Activated CD4-positive, alpha-beta T cell treated with anti-CD3 and anti-CD28 coated beads for 48 hours (primary cell): ENCODE measurements at regions not wholly inside any gene's neighbourhood (a gene's known extent, or its start where the extent isn't known, plus 50 kb on each side); places are given as distances from the start of the nearest gene placed in this dataset.

Source experiments
- DNase-seq: peaks from one replicate; pipeline ENCODE4 v3.0.0-alpha.2; 2020

GRCh38 chr20:11267762-11268335 is 594.0 kb upstream of the JAG1 start:
- no peak for DNase-seq

GRCh38 chr20:11270566-11270965 is 596.8 kb upstream of the JAG1 start:
- no peak for DNase-seq

GRCh38 chr20:11271319-11271718 is 597.5 kb upstream of the JAG1 start:
- DNase-seq = no peak

GRCh38 chr20:11271920-11272594 is 598.3 kb upstream of the JAG1 start:
- DNase-seq = no peak

- no peak for DNase-seq
Observed at GRCh38 chr20:11274141-11274594, 600.4 kb upstream of the JAG1 start.

GRCh38 chr20:11275740-11276139 is 601.9 kb upstream of the JAG1 start:
- no peak for DNase-seq

GRCh38 chr20:11277170-11277569 is 603.4 kb upstream of the JAG1 start:
- no peak for DNase-seq

- no peak for DNase-seq
Observed at GRCh38 chr20:11277858-11278257, 604.1 kb upstream of the JAG1 start.

- no peak for DNase-seq
Observed at GRCh38 chr20:11278461-11278860, 604.7 kb upstream of the JAG1 start.

GRCh38 chr20:11281240-11281639 is 607.4 kb upstream of the JAG1 start:
- DNase-seq = no peak

GRCh38 chr20:11281768-11282167 is 608.0 kb upstream of the JAG1 start:
- DNase-seq = no peak

GRCh38 chr20:11287126-11287525 is 613.3 kb upstream of the JAG1 start:
- DNase-seq = no peak

GRCh38 chr20:11296221-11296620 is 621.5 kb upstream of the BTBD3 start:
- no peak for DNase-seq

GRCh38 chr20:11296951-11297350 is 620.7 kb upstream of the BTBD3 start:
- DNase-seq = no peak

GRCh38 chr20:11301699-11302098 is 616.0 kb upstream of the BTBD3 start:
- DNase-seq = no peak

- no peak for DNase-seq
Observed at GRCh38 chr20:11302436-11302835, 615.3 kb upstream of the BTBD3 start.

GRCh38 chr20:11304795-11305194 is 612.9 kb upstream of the BTBD3 start:
- DNase-seq = no peak

GRCh38 chr20:11305406-11305805 is 612.3 kb upstream of the BTBD3 start:
- no peak for DNase-seq

GRCh38 chr20:11311659-11312224 is 606.0 kb upstream of the BTBD3 start:
- DNase-seq = no peak

- no peak for DNase-seq
Observed at GRCh38 chr20:11315525-11315924, 602.2 kb upstream of the BTBD3 start.

GRCh38 chr20:11316244-11316643 is 601.4 kb upstream of the BTBD3 start:
- DNase-seq = no peak

GRCh38 chr20:11320033-11320432 is 597.7 kb upstream of the BTBD3 start:
- no peak for DNase-seq

GRCh38 chr20:11323816-11324215 is 593.9 kb upstream of the BTBD3 start:
- no peak for DNase-seq

- no peak for DNase-seq
Observed at GRCh38 chr20:11324990-11325389, 592.7 kb upstream of the BTBD3 start.

- DNase-seq = no peak
Observed at GRCh38 chr20:11328839-11329238, 588.9 kb upstream of the BTBD3 start.
